ACHN (cell line): ENCODE measurements at regions not wholly inside any gene's neighbourhood (a gene's known extent, or its start where the extent isn't known, plus 50 kb on each side); places are given as distances from the start of the nearest gene placed in this dataset.
A peak's percentile ranks its signal among the peaks of the same experiment; 100 is the strongest.
"Not testable (repeated sequence)": the region's sequence is repeated elsewhere in the genome, so short reads cannot be mapped to it uniquely, and the experiment has no call there.

Source experiments
- DNase-seq: peaks from one replicate; pipeline ENCODE4 v3.0.0-alpha.2; 2015
- in situ Hi-C: cut with HindIII; loops from 2 replicates; pipeline ENCODE4 v1.10.0; 2017; ENCODE audit warnings: low sequenced_read_pairs, low pct_ligation_motif_present, low pct_unique_long_range_greater_than_20kb

DNA sequence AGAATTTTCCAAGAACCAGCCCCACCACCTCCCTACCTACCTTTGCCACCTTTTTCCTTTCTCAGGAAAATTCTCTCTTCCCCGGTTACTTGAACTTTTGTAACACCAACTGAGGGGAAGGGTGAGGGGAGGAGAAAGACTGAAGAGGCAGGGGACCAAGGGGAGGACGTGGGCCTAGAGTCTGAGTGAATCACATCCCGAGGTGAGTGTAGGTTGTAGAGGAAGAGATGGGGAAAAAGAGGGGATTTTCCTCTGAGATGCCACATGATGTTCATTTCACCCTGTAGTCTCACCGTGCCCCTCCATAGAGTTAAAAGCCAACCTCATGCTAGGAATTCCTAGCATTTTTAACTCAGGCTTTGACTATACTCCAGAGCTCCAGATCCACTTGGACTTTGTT, 311.8 kb downstream of the RPAP3 start:
- no peak for DNase-seq
- in situ Hi-C loops = no loop called here

DNA sequence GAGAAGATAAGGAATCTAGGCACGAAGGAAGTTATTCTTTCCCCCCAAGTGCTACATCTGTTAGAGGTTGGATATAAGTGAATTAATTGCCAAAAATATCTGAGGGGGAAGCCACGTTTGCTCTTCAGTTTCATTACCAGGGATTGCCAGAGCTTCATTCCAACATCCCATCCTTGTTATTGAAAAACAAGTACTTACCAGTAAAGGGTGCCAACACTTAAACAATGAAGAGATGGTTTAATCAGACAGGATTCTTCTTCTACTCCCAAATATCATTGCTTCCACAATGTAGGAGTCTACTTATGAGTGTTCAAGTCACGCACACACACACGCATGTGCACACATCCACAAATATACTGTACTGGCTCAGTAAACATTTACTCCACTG, 312.4 kb downstream of the RPAP3 start:
- DNase-seq = no peak
- in situ Hi-C loops = no loop called here

DNA sequence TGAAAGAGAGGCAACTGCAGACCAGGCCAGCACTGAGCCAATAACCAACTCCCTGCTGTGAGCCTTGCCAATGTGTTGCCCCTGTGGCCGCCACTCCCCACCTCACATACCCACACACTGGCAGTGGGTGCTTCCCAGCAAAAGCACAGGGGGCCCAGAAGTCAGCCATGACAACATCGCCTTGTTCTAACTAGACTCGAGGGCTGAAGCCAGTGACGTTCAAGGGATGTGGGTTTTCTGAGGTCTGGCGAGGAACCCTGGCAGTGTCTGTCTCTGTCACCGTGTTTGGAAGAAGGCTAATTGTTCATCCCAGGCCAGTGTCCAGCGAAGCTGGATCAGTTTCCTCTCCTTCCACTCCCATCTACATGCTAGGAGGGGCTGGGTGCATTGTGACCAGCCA, 311.8 kb upstream of the AMIGO2 start:
- DNase-seq = no peak
- in situ Hi-C loops = no loop called here

DNA sequence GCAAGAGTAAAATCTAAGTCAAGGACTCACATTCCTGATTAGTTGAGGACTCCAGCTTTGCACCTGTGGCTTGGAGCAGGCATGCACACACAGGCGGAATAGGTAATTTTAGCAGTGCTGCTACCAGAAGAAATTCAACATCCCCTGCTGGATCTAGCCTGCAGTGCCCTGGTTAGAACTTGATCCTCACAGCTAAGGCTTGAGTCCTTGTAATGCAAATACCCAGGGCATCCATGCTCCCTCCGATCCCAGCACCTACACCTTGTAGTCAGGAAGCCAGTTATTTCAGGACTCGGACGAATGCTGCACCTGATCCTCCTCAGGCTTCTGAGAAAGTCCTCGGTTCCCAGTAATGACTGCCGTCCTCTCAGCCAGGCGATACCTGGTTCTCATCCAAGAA, 309.0 kb upstream of the AMIGO2 start:
- in situ Hi-C loops = no loop called here
- DNase-seq = no peak

DNA sequence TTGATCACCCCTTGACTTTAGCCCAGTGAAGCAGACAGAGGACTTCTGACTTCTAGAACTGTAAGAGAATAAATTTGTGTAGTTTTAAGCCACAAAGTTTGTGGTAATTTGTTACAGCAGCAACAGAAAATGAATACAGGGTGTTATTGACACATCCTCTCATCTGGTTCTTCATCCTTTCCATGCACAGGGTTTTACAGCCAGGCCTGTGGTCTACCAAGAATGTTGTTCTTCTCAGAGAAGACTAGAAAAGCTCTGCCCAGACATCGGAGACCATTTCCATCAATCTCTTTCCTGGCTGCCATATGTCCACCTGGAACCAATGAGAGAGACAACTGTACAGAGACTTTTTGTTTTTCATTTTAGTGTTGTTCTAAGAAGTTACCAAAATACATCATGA, 308.2 kb upstream of the AMIGO2 start:
- DNase-seq = no peak
- in situ Hi-C loops = no loop called here

DNA sequence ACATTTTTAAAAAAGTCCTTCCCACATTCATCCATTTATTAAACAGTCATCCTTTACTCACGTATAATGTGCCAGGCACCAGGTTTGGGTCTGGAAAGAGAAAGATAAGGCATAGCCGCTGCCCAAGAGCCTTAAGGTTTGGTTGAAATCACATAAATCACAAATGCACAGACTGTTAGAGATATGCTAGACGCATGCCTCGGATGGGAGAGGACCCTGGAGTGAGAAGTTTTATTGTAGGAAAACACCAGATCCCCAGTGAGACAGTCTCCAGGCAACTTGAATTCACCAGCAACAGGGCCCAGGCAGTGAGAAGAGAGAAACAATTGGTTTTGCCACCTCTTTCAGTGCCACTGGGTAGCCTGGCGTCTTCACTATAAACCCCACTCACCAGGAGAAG, 305.9 kb upstream of the AMIGO2 start:
- in situ Hi-C loops = no loop called here
- DNase-seq = no peak

DNA sequence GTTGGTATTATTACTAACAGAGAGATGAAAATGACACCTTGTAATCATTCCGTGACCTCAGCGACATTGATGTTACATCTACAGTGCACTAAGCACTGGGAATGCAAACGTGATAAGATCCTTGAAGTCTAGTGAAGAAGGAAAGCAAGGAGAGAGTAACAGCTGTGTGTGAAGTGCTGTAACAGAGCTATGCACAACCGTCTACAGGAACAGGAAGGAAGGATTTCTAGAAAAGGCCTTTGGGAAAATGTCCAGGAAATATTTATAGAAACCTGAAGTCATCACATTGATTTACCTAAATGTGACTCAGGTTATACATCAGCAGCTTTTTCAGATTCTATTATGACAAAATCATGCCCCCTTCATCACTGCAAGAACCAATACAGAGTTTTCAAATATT, 304.2 kb upstream of the AMIGO2 start:
- no peak for DNase-seq
- in situ Hi-C loops = no loop called here

DNA sequence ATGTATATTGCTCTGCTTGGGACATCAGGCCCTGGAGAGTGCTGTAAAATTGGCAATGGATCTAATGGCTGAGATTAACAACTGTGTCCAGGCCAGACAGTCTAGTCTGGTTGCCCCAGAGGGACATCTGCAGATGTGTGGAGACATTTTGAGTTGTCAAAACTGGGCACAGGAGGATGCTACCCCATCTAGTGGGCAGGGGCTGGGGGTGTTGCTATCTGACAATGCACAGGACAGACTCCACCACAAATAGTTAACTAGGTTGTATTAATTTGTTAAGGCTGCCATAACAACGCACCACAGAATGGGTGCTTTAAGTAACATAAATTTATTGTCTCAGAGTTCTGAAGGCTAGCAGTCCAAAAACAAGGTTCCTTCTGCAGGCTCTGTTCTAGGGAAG, 302.5 kb upstream of the AMIGO2 start:
- no peak for DNase-seq
- in situ Hi-C loops = no loop called here

DNA sequence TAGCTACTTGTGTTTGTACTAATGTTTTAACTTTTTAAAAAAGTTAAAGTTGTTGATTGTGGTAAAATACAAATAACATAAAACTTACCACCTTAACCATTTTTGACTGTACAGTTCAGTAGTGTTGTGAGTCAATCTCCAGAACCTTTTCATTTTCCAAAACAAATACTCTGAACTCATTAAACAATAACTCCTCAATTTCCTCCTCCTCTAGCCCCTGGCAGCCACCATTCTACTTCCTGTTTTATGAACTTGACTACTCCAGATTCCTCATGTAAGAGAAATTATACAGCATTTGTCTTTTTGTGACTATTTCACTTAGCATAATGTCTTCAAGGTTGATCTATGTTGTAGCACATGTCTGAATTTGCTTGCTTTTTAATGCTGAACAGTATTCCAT, 299.1 kb upstream of the AMIGO2 start:
- in situ Hi-C loops = no loop called here
- DNase-seq = no peak

DNA sequence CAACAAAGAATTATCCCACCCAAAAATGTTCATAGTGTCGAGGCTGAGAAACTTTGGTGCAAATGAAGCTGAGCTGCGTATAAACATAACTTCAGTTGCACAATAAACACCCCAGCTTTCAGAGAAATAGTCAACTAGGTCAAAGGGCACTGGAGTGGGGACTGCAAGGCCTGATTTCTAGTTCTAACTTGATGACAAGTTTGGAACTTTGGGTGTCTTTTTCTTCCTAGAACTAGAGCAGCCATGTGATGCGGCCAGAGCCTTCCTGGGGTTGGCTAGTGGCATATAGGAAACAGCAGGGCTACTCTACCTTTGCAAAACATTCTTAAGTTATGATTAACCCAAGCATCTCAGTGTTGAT, 298.4 kb upstream of the AMIGO2 start:
- in situ Hi-C loops = no loop called here
- DNase-seq = no peak

DNA sequence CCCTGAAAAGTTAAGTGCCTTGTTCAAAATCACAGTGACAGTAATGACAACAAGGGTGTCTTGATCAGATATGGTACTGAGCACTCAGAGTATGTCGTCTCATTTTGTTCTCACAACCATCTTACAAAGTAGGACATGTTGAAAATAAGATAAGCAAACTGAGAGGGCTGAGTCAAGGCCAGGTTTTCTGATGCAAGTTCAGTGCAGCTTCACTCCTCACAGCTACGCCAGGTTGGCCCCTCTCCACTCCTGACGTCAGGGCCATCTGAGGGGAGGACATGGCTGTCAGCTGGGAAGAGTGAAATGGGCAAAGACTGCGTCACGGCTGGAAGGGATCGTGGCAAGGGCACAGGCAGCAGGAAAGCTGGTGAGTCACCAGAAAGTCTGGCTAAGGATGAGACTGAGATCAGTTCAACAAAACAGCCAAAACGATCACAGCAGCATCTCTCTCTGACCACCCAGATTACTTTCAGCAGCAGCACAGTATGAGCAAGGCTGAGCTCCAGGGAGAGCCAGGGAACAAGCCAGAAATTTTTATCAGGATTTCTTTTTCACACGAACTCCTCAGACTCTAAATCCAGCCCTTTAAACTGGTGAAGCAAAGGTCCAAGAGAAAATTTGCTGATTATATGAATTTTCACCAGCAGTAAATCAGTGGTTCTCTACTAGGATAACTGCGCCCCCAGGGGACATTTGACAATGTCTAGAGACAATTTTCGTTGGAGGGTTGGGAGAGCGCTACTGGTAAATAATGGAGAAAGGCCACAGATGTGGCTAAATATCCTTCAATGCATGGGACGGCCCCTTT, 297.9 kb upstream of the AMIGO2 start:
- in situ Hi-C loops = no loop called here
- DNase-seq = peak; percentile 78

DNA sequence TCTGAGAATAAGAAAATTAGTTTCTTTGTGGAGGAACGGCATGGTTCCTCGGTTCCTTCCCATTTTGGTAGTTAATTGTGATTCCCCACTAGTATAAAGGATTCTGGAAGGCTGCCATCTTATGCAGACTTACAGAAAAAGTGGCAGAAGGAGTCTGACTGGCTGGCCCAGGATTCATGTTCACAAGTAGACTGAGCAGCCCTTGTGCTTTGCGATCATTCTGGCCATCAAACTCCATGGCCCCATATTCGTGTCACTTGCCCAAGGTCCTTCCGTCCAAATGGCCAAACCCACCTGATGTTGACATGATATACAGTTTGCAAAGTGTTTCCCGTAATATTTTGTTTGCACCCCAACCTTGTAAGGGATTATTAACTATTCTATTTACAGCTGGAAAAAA, 297.2 kb upstream of the AMIGO2 start:
- no peak for DNase-seq
- in situ Hi-C loops = no loop called here

DNA sequence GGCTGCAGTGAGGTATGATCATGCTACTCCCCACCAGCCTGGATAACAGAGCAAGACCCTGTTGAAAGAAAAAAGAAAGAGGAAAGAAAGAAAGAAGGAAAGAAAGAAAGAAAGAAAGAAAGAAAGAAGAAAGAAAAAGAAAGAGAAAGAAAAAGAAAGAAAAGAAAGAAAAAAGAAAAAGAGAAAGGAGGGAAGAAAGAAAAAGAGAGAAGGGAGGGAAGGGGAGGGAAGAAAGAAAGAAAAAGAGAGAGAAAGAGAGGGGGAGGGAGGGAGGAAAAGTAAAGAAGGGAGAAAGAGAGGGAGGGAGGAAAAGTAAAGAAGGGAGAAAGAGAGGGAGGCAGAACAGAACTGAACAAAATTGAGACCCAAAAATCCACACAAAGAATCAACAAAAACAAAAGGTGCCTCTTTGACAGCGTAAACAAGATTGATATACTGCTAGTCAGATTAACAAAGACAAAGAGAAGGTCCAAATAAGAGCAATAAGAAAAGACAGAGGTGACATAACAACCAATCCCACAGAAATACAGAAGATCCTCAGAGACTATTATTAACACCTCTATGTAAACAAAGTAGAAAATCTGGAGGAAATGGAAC, 293.9 kb upstream of the AMIGO2 start:
- DNase-seq = no peak
- in situ Hi-C loops = no loop called here

DNA sequence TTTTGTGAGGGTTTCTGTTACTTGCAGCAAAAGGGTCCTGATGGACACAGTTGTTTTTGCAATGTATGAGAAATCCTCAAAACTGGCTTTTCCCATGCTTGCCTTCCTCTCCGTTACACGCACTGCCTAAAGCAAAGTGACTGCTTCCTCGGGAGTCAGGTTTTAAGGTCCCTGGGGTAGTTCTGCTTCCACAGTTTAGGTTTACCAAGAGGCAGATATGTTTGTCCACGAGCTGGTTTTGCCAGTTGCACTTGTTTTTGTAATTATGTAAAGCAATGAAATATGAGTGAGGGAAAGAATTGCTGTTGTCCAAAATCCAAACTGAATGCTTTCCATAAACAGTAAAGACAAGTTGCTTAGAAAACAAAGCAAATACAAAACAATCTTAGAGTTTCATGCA, 290.7 kb upstream of the AMIGO2 start:
- in situ Hi-C loops = no loop called here
- no peak for DNase-seq

DNA sequence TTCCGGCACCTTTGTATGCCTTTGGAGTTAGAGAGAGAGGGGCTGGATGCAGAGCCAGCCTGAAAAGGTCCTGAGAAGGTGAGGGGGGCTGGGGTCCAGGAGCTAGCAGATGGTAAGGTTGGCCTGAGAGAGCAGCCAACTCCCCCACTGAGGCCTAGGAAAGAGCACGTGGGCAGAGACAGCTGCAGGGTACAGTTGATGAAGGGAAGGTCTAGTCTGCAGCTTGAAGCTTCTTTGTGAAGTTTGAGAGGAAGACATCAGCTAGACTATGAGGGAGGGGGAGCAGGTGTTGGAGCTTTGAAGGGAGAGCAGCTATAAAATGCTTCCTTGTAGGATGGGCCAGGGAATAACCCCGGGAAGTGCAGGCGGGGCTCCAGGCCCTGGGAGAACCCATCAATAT, 289.3 kb upstream of the AMIGO2 start:
- in situ Hi-C loops = no loop called here
- no peak for DNase-seq

DNA sequence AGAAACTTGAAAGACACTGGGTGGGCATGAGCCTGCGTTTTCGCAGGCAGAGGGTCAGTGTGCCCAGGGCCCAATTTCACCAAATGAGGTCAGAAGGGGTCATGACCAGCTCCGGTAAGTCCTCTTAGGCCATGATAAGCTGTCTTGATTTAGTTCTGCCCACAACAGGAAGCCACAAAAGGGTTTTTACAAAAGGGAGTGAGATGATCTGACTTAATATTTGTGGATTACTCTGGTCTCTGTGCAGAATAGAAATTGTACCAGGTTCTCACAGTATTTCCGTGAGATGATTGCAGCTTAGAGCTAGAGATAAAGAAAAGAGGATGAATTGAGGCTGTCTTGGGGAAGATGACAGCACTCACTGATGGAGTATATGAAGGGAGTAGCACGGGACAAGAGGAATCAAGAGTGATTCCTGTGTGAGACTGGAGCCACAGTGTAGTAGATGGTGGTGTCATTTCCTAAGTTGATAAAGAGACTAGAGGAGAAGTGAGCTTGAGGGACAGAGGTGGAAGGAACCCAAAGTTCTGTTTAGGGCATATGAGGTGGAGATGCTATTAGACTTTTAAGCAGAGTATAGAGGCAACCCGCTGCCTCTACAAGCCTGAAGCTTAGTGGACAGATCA, 288.3 kb upstream of the AMIGO2 start:
- no peak for DNase-seq
- in situ Hi-C loops = no loop called here

DNA sequence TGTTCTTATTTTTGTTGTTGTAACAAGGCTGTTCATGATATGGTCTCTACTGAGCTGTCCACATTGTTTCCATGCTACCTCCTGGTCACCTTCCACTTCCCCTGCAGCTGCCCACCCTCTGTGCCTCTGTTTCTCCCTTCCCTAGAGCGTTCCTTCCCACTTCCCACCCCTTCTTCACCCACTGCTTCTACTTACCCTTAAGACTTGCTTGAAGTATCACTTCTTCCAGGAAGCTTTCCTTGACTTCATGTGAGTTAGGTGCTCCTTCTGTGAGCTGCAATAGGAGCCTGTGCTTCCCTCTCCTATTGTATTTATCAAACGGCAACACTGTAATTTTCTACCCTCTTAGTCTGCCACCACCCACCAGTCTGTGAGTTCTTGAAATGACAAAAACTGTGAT, 286.8 kb upstream of the AMIGO2 start:
- no peak for DNase-seq

DNA sequence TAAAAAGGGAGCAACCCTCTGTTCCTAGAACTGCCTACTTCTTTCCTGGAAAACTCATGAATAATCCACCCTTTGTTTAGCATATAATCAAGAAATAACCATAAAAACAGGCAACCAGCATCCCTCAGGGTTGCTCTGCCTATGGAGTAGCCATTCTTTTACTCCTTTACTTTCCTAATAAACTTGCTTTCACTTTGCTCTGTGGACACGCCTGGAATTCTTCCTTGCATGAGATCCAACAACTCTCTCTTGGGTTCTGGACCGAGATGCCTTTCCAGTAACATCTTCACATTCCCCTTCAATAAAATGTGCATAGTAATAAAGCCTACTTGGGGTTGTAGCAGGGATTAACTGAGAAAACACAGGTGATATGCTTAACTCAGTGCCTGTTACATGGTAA, 286.4 kb upstream of the AMIGO2 start:
- DNase-seq = no peak
- in situ Hi-C loops = no loop called here

More for the DNA sequence above, 286.8 kb upstream of the AMIGO2 start:
- in situ Hi-C loops = no loop called here

DNA sequence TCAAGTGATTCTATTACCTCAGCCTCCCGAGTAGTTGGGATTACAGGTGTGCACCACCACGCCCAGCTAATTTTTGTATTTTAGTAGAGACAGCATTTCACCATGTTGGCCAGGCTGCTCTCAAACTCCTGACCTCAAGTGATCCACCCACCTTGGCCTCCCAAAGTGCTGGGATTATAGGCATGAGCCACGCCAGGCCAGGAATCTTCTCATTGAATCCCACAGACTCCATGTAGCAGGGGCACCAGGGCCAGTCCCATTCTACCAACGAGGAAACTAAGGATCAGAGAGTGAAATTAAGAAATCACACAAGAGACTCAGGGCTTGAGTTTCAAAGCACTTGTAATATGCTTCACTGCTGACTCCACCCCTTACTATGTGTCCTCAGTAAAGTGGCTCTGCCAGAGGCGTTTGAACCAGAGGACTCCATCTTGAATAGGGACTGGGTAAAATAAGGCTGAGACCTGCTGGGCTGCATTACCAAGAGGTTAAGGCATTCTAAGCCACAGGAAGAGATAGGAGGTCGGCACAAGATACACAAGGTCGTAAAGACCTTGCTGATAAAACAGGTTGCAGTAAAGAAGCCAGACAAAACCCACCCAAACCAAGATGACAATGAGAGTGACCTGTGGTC, 285.8 kb upstream of the AMIGO2 start:
- in situ Hi-C loops, DNase-seq: not testable (repeated sequence)

DNA sequence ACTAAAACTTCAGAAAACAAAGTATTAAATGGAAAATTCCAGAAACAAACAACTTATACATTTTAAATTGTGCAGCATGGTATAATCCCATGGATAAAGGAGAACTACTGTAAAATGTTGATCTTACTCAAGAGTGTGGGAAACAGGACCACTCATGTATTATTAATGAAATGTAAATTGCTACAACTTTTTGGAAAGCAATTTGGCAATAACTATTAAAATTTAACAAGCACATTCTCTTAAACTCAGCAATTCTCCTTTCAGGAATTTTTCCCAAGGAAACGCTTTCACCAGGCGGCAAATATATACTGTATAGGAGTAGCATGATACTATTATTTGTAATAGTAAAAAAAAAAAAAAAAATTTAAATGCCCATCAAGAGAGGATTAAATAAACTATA, 284.5 kb upstream of the AMIGO2 start:
- in situ Hi-C loops = no loop called here
- DNase-seq = no peak
